GM18861 (cell line): ENCODE measurements at regions not wholly inside any gene's neighbourhood (a gene's known extent, or its start where the extent isn't known, plus 50 kb on each side); places are given as distances from the start of the nearest gene placed in this dataset.
"Not testable (repeated sequence)": the region's sequence is repeated elsewhere in the genome, so short reads cannot be mapped to it uniquely, and the experiment has no call there.

ENCODE experiments used
- ATAC-seq: cut with Tn5 transposase; IDR thresholded peaks from one replicate; pipeline ENCODE4 v1.9.1; 2021; ENCODE audit not compliant: unreplicated experiment

- ATAC-seq = no peak
These were observed 129.7 kb downstream of the RTP5 start for GRCh38 chr2:241999184-241999583.

DNA sequence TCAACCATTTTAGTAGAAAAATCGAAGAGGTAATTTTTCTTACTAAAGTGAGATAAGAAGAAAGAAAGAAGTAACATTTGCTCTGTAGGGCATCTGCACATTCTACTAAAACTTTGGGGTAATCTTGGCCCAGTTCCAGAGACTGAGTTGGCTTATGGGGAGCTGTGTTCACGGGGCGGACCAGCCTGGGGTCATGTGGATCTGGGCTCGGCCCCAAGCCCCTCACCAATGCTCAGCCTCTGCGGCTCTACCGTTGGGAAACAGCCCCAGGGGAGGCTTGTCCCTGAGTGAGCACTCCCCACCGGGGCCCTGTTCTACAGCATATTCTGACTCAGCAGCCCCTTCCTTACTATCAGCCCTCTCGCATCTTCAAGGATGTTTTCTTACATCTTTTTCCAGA lies 132.3 kb downstream of the RTP5 start:
- ATAC-seq = no peak

DNA sequence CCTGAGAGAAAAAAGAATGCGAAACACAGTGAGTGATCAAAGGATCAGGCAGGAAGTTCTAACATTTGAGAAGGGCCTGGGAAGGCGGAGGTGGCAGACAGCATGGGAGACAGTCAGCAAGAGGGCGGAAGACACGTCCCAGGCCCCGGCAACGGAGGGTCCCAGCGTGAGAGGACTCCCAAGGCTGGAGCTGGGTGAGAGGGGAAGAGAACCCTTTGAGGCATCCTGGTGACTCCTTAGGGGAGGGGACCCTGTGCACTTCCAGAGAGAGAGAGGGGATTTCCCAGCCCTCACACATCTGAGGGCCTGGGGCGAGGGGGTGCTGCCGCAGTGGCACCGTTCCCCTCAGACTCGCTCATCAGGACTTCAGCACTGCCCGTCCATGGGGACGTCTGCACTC lies 133.4 kb downstream of the RTP5 start:
- no peak for ATAC-seq

DNA sequence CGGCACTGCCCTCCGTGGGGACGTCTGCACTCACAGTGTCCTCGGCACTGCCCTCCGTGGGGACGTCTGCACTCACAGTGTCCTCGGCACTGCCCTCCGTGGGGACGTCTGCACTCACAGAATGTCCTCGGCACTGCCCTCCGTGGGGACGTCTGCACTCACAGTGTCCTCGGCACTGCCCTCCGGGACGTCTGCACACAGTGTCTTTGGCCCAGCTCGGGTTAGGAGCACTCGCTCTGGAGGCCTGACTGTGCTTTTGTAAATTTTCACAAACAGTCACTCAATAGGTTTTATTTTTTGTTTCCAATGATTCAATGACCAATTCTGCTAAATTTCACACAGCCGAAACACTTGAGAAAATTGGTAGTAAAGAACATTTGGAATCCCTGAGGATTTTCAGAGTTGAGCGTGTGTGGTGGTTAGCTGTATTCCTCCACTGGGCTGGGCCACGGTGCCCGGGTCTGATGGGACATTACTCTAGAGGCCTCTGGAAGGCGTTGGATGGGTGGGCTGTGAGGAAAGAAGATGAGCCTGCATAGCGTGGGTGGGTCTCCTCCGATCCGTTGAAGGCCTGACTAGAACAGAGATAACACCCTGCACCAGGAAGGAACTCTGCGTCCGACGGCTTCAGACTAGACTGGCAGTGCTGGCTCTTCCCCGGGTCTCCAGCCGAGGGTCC lies 134.8 kb downstream of the RTP5 start:
- no peak for ATAC-seq

DNA sequence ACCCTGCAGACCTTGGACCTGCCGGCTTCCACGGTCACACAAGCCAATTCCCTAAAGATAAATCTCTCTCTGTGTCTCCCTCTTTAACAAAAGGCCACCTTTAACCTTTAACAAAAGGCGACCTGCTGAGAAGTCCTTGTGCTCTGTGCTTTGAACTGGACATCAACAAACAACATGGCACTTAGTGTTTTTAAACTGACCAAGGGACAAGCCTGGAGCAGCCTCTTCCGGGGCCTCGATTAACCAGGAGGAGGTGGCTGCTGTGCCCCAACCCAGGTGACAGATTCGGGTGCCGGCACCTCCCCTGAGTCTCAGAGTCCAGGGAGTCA lies 135.3 kb downstream of the RTP5 start:
- ATAC-seq = no peak

- ATAC-seq = not testable (repeated sequence)
These were observed 136.6 kb downstream of the RTP5 start for GRCh38 chr2:242006091-242006634.

GRCh38 chr2:242008908-242009307 lies 139.4 kb downstream of the RTP5 start:
- ATAC-seq = not testable (repeated sequence)

- not testable (repeated sequence) for ATAC-seq
These were observed 140.3 kb downstream of the RTP5 start for GRCh38 chr2:242009846-242010245.

GRCh38 chr2:242010252-242011166 lies 141.0 kb downstream of the RTP5 start:
- not testable (repeated sequence) for ATAC-seq

GRCh38 chr2:242011167-242011513 lies 141.6 kb downstream of the RTP5 start:
- no peak for ATAC-seq

- ATAC-seq = no peak
These were observed 142.0 kb downstream of the RTP5 start for GRCh38 chr2:242011516-242011915.

GRCh38 chr2:242011991-242012764 lies 142.6 kb downstream of the RTP5 start:
- no peak for ATAC-seq

- ATAC-seq = no peak
These were observed 143.6 kb downstream of the RTP5 start for GRCh38 chr2:242012956-242013764.

GRCh38 chr2:242013771-242014170 lies 144.2 kb downstream of the RTP5 start:
- no peak for ATAC-seq

GRCh38 chr2:242015108-242016065 lies 145.9 kb downstream of the RTP5 start:
- ATAC-seq = no peak

DNA sequence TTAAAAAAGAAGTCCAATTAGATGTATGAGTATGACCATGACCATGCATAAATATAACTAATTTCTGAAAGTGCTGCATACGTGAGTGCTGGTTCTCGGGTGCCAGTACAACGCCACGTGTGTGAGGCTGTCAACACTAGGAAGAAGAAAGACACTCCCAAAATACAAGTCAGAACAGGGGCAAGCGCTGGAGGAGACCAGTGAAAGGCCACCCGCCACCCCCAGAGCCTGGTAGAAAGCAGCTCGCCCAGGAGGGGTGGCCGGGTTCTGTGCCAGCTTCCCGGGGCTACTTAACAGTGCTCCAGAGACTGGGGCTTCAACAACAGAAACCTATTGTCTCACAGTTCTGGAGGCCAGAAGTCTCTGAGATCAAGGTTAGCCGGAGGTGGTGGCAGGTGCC lies 147.6 kb downstream of the RTP5 start:
- no peak for ATAC-seq

- not testable (repeated sequence) for ATAC-seq
These were observed 148.9 kb downstream of the RTP5 start for GRCh38 chr2:242018416-242018815.

DNA sequence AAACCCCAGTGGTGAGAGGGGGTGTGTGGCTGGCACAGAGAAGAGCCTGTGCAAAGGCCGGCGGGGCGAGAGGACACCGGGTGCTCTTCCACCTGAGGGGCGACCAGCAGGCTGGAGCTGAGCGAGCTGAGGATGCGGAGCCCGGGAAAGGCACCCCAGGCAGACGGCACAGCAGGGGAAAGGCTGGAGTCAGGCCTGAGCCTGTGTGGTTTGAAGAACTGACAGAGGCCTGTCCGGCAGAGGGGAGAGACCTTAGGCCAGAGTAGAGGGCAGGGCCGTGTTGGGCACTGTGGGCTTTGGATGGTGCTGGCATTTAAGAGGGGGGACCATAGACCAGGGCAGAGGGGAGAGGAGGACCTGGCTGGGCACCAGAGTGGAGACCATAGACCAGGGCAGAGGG lies 149.8 kb downstream of the RTP5 start:
- ATAC-seq = no peak

DNA sequence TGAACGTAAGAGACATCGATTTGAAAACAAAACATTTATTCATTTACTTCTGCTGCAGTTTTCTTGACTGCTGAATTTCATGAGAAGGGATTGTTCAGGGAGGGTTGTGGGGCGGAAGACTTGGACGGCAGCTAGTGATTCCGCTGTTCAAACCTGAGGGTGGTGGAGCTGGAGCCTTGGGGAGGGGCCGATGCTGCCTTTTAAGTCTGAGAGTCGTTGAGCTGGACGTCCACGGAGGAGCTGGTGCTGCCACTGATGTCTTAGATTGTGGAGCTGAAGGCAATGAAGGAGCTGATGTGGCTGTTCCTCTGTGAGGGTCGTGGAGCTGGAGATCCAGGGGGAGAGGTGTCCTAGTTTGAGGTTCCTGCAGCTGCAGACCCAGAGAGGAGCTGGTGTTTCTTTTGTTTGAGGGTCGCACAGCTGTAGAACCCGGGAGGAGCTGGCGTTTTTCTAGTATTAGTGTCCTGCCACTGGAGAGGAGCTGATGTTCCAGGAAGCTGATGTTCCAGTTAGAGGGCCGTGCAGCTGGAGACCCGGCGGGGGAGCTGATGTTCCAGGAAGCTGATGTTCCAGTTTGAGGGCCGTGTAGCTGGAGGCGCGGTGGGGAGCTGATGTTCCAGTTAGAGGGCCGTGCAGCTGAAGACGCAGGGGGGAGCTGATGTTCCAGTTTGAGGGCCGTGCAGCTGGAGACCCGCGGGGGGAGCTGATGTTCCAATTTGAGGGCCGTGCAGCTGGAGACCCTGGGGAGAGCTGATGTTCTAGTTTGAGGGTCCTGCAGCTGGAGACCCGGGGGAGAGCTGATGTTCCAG lies 150.9 kb downstream of the RTP5 start:
- ATAC-seq = no peak
